ENCODE measurements at regions not wholly inside any gene's neighbourhood (a gene's known extent, or its start where the extent isn't known, plus 50 kb on each side); places are given as distances from the start of the nearest gene placed in this dataset.

DNA sequence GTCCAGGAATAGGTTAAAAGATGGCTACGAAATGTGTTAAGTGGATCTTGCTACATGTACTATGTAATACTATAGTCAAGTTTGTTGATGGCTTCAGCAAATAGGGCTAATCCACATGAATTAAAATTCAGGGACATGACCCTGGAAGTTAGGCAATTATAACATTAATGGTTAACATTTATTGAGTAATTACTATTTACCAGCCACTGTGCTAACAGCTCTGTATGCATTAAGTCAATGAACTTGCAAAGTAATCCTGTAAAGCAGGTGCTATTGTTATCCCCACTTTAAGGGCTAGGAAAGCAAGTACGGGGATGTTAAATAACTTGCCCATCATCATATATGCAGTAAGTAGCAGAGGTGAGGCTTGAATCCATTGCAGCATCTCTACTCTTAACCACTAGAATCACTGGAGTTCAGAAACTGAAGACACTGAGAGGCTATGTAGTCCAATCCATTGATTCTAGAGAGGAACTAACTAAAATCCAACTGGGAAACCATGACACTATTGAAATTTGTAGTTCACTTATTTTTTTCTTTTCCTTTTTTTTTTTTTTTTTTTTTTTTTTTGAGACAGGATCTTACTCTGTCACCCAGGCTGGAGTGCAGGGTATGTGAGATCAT, 77.5 kb upstream of the SPINK5 start:
- ChIA-PET CTCF (ENCODE audit: low intra/inter-chr PET ratio) (no interaction called here), POLR2A (no interaction called here)
- WGBS (ENCODE audit: insufficient coverage, low coverage, missing lambda C conversion rate) = 0% methylated on average over 2 of the region's 2 CpGs
- Histone ChIP-seq H2AFZ (ENCODE audit: low read depth, low read length) (no peak overlapping the region), H3K4me3 (no peak overlapping the region), H3K36me3 (ENCODE audit: control insufficient read depth, insufficient read depth, low read length) (no peaks in the 10 kb centered on the region), H4K20me1 (replicated peaks; ENCODE audit: control insufficient read depth, insufficient read depth, low read length) (no peaks in the 10 kb centered on the region), H3K4me1 (replicated peaks in 1 of 2; ENCODE audit: control insufficient read depth in 2 of 2, insufficient read depth in 2 of 2, low read length in 2 of 2) (no peaks in the 10 kb centered on the region), H3K9ac (ENCODE audit: insufficient read depth in 1 of 2, low read depth in 2 of 2, low read length in 2 of 2) (no peak overlapping the region), H3K27me3 (ENCODE audit: control insufficient read depth in 2 of 2, insufficient read depth in 2 of 2, low read length in 2 of 2) (no peaks in the 10 kb centered on the region), H3K9me3 (replicated peaks; ENCODE audit: control insufficient read depth, insufficient read depth, low read depth, low read length) (no peaks in the 10 kb centered on the region), H3K9me1 (ENCODE audit: control insufficient read depth, insufficient read depth, low read length) (no peaks in the 10 kb centered on the region), H3K4me2 (ENCODE audit: insufficient read depth, low read length) (no peak overlapping the region), H3K27ac (ENCODE audit: extremely low read depth, low read depth, low read length) (no peak overlapping the region), H3K79me2 (ENCODE audit: control insufficient read depth, insufficient read depth, low read length) (no peaks in the 10 kb centered on the region)
- intact Hi-C loops (cut with micrococcal nuclease) (no loop called here), in situ Hi-C loops (cut with MboI) (no loop called here)
- BruUV-seq (replicated peaks) = no TSS peak
- FAIRE-seq (no peak), DNase-seq (ENCODE audit: extremely low read depth in 1 of 4, low spot score in 3 of 4) (no peak), ATAC-seq (no peak)
- TF ChIP-seq ZNF583 (CRISPR knock-in tag; IDR thresholded peaks at IDR 0.05) (no peak), MCM7 (IDR thresholded peaks at IDR 0.05) (no peak), MAFF (IDR thresholded peaks at IDR 0.05; ENCODE audit: low read length) (no peak), ZKSCAN1 (IDR thresholded peaks at IDR 0.05; ENCODE audit: low read depth, low read length) (no peak), TRIM28 (IDR thresholded peaks at IDR 0.05) (no peak), ZNF764 (CRISPR knock-in tag; IDR thresholded peaks at IDR 0.05; ENCODE audit: low read depth) (no peak), ZNF224 (CRISPR knock-in tag; IDR thresholded peaks at IDR 0.05) (no peak), PHB2 (IDR thresholded peaks at IDR 0.05; ENCODE audit: low read depth) (no peak), RBM22 (IDR thresholded peaks at IDR 0.05; ENCODE audit: low read depth, low read length, poor library complexity, severe bottlenecking) (no peak), ESRRB (CRISPR knock-in tag; IDR thresholded peaks at IDR 0.05; ENCODE audit: borderline replicate concordance) (no peak), FOXJ2 (tag; IDR thresholded peaks at IDR 0.05) (no peak), YY1 (IDR thresholded peaks at IDR 0.05; ENCODE audit: borderline replicate concordance in 1 of 3, control insufficient read depth in 1 of 3, extremely low read depth in 1 of 3, insufficient read depth in 3 of 3, insufficient read length in 1 of 3, insufficient replicate concordance in 2 of 3, low read depth in 1 of 3, low read length in 2 of 3) (no peak), NCOA1 (IDR thresholded peaks at IDR 0.05; ENCODE audit: low read depth) (no peak)
- TF ChIP-seq, protein P1, sequence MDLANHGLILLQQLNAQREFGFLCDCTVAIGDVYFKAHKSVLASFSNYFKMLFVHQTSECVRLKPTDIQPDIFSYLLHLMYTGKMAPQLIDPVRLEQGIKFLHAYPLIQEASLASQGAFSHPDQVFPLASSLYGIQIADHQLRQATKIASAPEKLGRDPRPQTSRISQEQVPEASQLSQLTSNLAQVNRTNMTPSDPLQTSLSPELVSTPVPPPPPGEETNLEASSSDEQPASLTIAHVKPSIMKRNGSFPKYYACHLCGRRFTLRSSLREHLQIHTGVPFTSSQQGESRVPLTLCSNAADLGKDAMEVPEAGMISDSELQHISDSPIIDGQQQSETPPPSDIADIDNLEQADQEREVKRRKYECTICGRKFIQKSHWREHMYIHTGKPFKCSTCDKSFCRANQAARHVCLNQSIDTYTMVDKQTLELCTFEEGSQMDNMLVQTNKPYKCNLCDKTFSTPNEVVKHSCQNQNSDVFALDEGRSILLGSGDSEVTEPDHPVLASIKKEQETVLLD (IDR thresholded peaks at IDR 0.05) = no peak
- TF ChIP-seq, protein P2, sequence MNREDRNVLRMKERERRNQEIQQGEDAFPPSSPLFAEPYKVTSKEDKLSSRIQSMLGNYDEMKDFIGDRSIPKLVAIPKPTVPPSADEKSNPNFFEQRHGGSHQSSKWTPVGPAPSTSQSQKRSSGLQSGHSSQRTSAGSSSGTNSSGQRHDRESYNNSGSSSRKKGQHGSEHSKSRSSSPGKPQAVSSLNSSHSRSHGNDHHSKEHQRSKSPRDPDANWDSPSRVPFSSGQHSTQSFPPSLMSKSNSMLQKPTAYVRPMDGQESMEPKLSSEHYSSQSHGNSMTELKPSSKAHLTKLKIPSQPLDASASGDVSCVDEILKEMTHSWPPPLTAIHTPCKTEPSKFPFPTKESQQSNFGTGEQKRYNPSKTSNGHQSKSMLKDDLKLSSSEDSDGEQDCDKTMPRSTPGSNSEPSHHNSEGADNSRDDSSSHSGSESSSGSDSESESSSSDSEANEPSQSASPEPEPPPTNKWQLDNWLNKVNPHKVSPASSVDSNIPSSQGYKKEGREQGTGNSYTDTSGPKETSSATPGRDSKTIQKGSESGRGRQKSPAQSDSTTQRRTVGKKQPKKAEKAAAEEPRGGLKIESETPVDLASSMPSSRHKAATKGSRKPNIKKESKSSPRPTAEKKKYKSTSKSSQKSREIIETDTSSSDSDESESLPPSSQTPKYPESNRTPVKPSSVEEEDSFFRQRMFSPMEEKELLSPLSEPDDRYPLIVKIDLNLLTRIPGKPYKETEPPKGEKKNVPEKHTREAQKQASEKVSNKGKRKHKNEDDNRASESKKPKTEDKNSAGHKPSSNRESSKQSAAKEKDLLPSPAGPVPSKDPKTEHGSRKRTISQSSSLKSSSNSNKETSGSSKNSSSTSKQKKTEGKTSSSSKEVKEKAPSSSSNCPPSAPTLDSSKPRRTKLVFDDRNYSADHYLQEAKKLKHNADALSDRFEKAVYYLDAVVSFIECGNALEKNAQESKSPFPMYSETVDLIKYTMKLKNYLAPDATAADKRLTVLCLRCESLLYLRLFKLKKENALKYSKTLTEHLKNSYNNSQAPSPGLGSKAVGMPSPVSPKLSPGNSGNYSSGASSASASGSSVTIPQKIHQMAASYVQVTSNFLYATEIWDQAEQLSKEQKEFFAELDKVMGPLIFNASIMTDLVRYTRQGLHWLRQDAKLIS (CRISPR knock-in tag; IDR thresholded peaks at IDR 0.05) = no peak

All from K562 (cell line).